GM19372 (cell line): ENCODE measurements at regions not wholly inside any gene's neighbourhood (a gene's known extent, or its start where the extent isn't known, plus 50 kb on each side); places are given as distances from the start of the nearest gene placed in this dataset.

ENCODE experiments used
- ATAC-seq: cut with Tn5 transposase; IDR thresholded peaks from one replicate; pipeline ENCODE4 v1.9.1; 2021; ENCODE audit warnings: mild to moderate bottlenecking, low read depth, moderate library complexity; ENCODE audit not compliant: unreplicated experiment

- ATAC-seq, result no peak
Measured at GRCh38 chr4:108345862-108346817, 177.4 kb upstream of the LEF1 start.

GRCh38 chr4:108342325-108342970, 173.7 kb upstream of the LEF1 start:
- ATAC-seq, result no peak

DNA sequence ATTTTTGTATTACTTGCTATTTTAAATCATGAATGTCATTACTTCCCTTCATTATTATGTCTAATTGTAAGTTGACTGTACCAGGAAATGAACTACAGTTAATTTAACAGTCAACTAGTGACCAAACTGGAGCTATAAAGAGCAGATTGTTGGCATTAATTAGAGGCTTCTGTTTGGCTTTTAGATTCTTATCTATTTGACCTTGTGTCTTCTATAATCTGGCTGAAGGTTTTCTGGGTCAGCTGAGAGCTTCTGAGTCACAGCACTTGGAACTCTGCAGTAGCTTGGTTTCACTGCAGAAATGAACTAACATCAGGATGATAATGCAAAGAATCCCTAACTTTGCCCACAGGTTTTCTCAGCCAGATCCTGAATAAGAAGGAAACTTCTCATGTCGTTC, 169.2 kb upstream of the LEF1 start:
- ATAC-seq, result no peak

DNA sequence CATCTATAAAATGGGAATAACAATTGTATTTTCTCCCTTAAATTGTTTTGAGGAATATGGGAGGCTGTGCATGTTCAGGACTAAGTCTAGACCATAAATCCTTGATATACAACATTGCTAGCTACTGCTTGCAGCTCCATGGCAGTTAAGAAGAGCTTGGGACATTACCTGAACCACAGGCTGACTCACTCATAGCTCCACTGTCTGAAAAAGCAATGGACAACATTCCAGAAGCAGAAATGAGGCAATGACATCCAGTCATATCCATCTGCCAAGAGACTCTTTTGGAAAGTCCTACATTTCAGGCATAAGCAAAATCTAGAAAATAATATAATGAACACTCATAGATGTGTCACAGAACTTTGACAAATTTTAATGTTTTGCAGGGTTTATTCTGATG, 167.3 kb upstream of the LEF1 start:
- ATAC-seq, result no peak

DNA sequence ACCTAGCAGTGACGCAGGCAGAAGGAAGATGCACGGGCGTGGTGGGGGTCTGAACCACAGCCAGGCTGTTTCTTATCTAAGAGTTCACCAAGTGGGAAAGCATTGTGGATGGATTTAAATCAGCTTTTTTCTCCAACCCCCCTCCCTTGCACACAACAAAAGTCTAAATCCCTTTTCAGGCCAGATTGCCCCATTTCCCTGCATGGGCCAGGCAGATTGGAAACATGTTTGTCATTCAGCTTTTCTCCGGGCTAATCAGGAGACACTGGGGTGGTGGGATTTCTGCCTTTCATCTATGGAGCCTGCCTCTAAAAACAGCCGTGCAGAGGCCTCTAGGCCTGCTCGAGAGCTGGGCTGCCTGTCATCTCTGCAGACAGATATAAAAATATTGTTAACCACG, 166.3 kb upstream of the LEF1 start:
- ATAC-seq, result no peak

DNA sequence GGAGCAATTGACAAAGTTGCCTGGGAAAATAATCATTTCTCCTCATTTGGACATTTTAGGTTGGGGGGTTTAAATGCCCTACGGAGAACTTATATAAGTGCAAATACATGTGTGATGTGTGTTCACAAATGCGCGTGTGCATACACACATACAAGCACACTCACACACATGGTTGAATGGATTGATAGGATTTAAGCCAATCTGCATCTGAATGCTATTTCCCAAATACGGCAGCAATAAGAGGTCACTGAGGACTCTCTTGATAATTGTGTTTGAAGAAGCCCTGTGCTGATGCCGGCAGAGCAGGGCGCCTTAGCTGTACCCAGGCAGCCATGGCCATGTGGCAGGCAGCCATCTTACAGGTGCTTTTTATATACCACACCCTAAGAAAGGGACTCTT, 165.3 kb upstream of the LEF1 start:
- ATAC-seq, result no peak

- no peak for ATAC-seq
Measured at GRCh38 chr4:108333353-108333942, 164.7 kb upstream of the LEF1 start.

DNA sequence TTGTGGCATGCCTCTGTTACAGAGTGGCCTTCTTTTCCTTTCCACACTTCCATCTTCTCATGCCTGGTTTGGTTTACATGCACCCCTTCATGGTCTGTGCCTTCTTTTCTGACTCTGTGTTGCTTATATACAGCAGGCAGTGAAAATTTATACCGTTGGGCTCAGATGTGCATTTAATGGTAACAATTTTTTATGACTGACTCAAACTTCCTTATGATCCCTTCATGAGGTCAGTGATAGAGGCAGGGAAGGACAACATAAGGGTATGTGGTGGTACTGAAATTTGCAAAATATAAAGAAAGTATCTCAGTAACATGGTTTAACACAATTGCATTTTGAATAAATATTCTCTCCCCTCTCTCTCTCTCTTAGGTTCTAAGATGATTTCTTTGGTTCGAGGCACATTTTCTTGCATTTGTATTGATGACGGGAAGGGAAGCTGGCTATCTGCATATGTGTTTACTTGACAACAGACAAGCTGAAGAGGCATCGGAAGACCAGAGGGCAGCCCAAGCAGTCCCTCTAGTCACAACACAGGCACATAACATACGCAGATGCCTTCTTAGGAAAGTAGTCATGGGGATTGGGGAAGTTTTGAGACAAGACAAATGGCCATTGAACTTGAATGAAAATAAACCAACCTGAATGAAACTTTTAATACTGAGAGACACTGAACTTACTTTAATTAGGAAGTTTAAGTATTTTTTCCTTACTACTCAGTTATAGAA, 163.3 kb upstream of the LEF1 start:
- ATAC-seq, result no peak

- no peak for ATAC-seq
Measured at GRCh38 chr4:108328383-108328732, 159.6 kb upstream of the LEF1 start.

- no peak for ATAC-seq
Measured at GRCh38 chr4:108327642-108328382, 159.1 kb upstream of the LEF1 start.

GRCh38 chr4:108325561-108325960, 156.8 kb upstream of the LEF1 start:
- no peak for ATAC-seq

DNA sequence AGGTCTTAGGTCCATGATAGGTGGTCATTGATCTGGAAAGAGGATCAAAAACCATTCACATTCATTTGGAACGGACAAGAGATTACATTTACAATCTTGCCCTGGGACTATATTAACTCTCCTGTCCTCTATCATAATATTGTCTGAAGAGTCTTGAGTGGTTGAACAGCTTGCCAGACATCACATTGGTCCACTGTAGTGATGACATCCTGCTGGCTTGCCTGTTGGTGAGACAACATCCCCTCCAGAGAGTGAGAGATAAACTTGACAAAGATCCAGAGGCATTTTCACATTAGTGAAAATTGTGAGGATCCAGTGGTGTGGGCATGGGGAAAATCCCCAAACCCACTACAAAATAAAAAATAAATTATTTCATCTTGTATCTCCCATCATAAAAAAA, 155.7 kb upstream of the LEF1 start:
- no peak for ATAC-seq

- no peak for ATAC-seq
Measured at GRCh38 chr4:108322497-108322896, 153.8 kb upstream of the LEF1 start.

DNA sequence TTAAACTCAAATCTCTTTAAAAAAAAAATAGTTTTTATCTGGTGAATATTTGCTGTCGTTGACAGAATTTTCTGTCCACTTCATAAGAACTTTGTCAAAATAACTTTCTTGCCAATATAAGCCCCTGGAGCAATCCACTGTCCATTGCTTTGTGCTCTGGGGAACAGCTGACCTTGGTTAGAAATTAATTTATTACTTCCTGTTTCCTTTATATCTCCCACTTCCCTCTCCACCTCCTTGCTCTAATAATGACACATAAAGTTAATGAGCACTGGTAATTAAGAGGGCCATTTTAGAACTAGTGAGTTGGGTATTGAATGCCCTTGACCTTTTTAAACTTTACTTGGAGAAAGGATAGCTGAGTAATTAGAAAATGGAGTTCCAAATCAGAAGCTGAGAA, 151.3 kb upstream of the LEF1 start:
- ATAC-seq, result no peak

DNA sequence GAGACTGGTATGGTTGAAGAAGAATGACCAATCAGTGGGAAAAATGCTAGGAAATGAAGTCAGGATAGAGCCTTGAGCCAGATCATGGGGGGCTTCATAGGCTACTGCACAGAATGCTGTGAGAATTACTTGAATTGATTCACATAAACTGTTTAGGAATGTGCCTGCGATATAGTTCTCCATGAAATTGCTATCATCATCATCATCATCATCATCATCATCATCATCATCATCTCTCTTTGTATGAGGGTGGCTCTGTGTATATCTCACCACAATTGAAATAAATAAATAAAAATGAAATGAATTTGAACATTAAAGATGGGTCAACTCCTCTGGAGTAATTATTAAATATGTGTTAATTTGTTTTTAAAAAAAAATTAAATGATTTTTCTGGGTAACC, 148.6 kb upstream of the LEF1 start:
- ATAC-seq, result no peak

DNA sequence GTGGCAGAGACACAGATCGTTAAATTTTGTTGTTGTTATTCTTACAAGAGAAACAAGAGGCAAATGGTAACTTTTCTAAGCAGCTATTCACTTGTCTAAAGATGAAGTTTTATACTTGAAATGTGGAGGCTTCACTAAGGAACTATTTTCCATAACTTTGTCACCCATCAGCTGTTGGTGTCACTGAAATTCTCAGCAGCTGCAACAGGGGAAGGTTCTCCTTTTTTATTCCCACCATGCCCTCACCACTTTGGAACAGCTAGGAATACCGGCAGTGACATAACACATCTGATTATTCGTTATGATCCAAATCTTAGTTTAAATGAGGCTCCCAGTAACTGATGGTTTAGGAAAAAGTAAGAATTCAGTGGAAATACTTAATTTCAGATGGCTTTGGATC, 147.0 kb upstream of the LEF1 start:
- ATAC-seq, result no peak

GRCh38 chr4:108314900-108315589, 146.3 kb upstream of the LEF1 start:
- ATAC-seq, result no peak

DNA sequence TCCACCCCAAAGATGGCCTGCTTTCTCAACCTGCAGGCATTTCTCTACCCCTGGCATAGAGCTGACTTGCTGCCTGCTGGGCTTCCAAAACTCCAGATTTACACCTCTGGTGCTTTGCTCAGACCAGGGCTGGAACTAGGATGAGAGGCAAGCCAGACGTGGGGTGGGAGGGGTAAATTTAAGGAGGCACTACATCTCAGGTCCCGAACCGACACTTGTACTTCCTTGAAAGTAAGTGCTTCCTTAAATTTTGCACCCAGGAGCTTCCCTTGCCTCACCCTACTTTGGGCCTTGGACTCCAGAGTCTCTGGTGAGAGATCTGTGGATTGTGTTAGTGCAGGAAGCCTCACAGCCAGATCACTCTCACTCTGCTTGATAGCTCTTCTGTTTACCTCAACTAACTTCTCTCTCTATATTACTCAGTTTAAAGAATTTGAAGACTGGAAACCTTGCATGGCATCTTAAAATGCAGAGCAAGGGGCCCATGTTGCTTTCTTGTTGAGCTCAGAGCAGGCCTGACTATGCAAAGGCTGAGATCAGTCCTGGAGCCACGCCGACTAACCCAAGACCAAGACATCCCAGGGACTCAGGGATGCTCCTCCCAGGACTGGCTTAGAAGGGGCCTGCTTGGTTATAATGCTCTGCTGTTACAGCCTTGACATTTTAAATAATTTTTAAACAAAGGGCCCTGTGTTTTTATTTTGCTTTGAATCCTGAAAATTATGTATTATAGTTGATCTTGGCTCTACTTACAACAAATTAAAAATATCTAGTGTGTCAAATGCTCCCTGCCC, 145.0 kb upstream of the LEF1 start:
- ATAC-seq, result no peak

DNA sequence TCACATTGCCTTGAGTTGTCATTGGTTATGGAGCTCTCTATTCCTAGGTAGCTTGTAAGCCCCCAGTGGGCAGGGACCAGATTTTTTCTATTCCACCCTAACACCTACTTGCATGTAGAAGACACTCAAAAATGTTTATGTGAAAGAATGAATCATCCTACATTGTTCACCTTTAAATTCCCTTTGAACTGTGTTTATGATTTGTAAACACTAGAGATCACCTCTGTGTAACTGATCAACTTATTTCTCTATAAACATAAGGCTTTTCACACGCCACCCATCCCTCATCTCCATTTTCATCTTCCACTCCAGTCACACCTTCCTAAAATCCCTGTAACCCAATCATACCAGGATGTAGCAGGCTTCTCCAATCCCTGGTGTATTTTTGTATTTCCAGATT, 142.6 kb upstream of the LEF1 start:
- no peak for ATAC-seq
